ENCODE measurements at regions not wholly inside any gene's neighbourhood (a gene's known extent, or its start where the extent isn't known, plus 50 kb on each side); places are given as distances from the start of the nearest gene placed in this dataset.

GRCh38 chr3:124439603-124440002 lies 290.6 kb upstream of the UMPS start:
- H3K27me3 ChIP-seq (ENCODE audit: control insufficient read depth in 1 of 2, insufficient read depth in 2 of 2, low read length in 2 of 2): no peaks in the 10 kb centered on the region
- H3K9me3 ChIP-seq (ENCODE audit: control insufficient read depth in 2 of 2, insufficient read depth in 1 of 2, low read depth in 1 of 2, low read length in 1 of 2): no peaks in the 10 kb centered on the region
- H3K4me3 ChIP-seq (ENCODE audit: low read depth in 1 of 2, low read length in 2 of 2): no peak overlapping the region
- WGBS, 2 donors: 56 to 65% methylated on average over 1 of the region's 1 CpG
- no peak overlapping the region for H3K27ac ChIP-seq (ENCODE audit: low read depth in 2 of 2, low read length in 1 of 2)
- no peaks in the 10 kb centered on the region for H3K4me1 ChIP-seq (ENCODE audit: control insufficient read depth in 2 of 2, insufficient read depth in 2 of 2, low read length in 1 of 2)
- H3K36me3 ChIP-seq (ENCODE audit: control insufficient read depth in 2 of 2, insufficient read depth in 2 of 2, low read length in 1 of 2): no peaks in the 10 kb centered on the region

DNA sequence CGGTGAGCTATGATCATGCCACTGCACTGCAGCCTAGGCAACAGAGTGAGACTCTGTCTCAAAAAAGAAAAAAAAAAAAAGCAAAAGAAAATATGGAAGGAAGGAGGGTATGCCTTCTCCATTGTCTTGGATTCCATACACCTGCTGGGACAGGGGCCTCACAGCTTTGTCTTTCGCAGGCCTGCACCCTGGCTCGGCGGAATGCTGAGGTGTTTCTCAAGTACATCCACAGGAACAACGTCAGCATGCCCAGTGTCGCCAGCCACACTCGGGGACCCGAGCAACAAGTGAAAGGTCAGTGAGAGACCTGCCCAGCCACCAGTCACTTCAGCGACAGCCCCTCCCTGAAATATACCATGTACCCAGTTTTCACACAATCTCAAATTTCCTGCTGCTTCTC lies 288.5 kb upstream of the UMPS start:
- Histone ChIP-seq H3K4me3 (ENCODE audit: low read depth in 1 of 2, low read length in 2 of 2) (no peak overlapping the region), H3K4me1 (ENCODE audit: control insufficient read depth in 2 of 2, insufficient read depth in 2 of 2, low read length in 1 of 2) (no peaks in the 10 kb centered on the region), H3K27me3 (ENCODE audit: control insufficient read depth in 1 of 2, insufficient read depth in 2 of 2, low read length in 2 of 2) (no peaks in the 10 kb centered on the region), H3K27ac (ENCODE audit: low read depth in 2 of 2, low read length in 1 of 2) (no peak overlapping the region), H3K9me3 (ENCODE audit: control insufficient read depth in 2 of 2, insufficient read depth in 1 of 2, low read depth in 1 of 2, low read length in 1 of 2) (no peaks in the 10 kb centered on the region), H3K36me3 (ENCODE audit: control insufficient read depth in 2 of 2, insufficient read depth in 2 of 2, low read length in 1 of 2) (no peaks in the 10 kb centered on the region)
- WGBS, 2 donors: 92 to 96% methylated on average over 9 of the region's 9 CpGs

GRCh38 chr3:124442463-124442862 lies 287.8 kb upstream of the UMPS start:
- Histone ChIP-seq H3K4me1 (ENCODE audit: control insufficient read depth in 2 of 2, insufficient read depth in 2 of 2, low read length in 1 of 2) (no peaks in the 10 kb centered on the region), H3K27ac (ENCODE audit: low read depth in 2 of 2, low read length in 1 of 2) (no peak overlapping the region), H3K4me3 (ENCODE audit: low read depth in 1 of 2, low read length in 2 of 2) (no peak overlapping the region), H3K27me3 (ENCODE audit: control insufficient read depth in 1 of 2, insufficient read depth in 2 of 2, low read length in 2 of 2) (no peaks in the 10 kb centered on the region), H3K36me3 (ENCODE audit: control insufficient read depth in 2 of 2, insufficient read depth in 2 of 2, low read length in 1 of 2) (no peaks in the 10 kb centered on the region), H3K9me3 (ENCODE audit: control insufficient read depth in 2 of 2, insufficient read depth in 1 of 2, low read depth in 1 of 2, low read length in 1 of 2) (no peaks in the 10 kb centered on the region)
- 85 to 87% methylated on average over 2 of the region's 2 CpGs for WGBS, 2 donors

GRCh38 chr3:124443446-124443845 lies 286.8 kb upstream of the UMPS start:
- WGBS, 2 donors: 96 to 98% methylated on average over 1 of the region's 1 CpG

DNA sequence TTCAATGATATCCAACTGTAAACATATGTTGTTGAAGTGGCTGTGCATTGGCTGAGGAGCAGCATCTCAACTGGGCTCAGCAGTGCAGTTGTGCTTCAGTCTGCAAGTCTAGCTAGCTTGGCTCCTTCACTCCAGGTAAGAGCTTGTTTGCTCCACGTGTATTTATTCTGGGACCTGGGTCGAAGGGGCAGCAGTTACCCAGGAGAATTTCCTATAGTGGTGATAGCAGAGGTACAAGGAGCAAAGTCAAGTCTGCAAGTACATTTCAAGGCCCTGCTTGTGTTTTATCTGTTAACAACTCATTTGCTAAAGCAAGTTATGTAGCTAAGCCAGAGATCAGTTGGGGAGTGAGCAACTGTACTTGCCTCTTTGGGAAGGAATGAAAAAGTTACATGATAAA lies 286.2 kb upstream of the UMPS start:
- H3K9me3 ChIP-seq (ENCODE audit: control insufficient read depth in 2 of 2, insufficient read depth in 1 of 2, low read depth in 1 of 2, low read length in 1 of 2): no peaks in the 10 kb centered on the region
- H3K27ac ChIP-seq (ENCODE audit: low read depth in 2 of 2, low read length in 1 of 2): no peak overlapping the region
- H3K4me1 ChIP-seq (ENCODE audit: control insufficient read depth in 2 of 2, insufficient read depth in 2 of 2, low read length in 1 of 2): no peaks in the 10 kb centered on the region
- WGBS, 2 donors: 60 to 83% methylated on average over 2 of the region's 2 CpGs
- H3K27me3 ChIP-seq (ENCODE audit: control insufficient read depth in 1 of 2, insufficient read depth in 2 of 2, low read length in 2 of 2): no peaks in the 10 kb centered on the region
- no peaks in the 10 kb centered on the region for H3K36me3 ChIP-seq (ENCODE audit: control insufficient read depth in 2 of 2, insufficient read depth in 2 of 2, low read length in 1 of 2)
- no peak overlapping the region for H3K4me3 ChIP-seq (ENCODE audit: low read depth in 1 of 2, low read length in 2 of 2)

More at GRCh38 chr3:124443446-124443845, 286.8 kb upstream of the UMPS start:
- Histone ChIP-seq H3K9me3 (ENCODE audit: control insufficient read depth in 2 of 2, insufficient read depth in 1 of 2, low read depth in 1 of 2, low read length in 1 of 2) (no peaks in the 10 kb centered on the region), H3K4me1 (ENCODE audit: control insufficient read depth in 2 of 2, insufficient read depth in 2 of 2, low read length in 1 of 2) (no peaks in the 10 kb centered on the region), H3K27ac (ENCODE audit: low read depth in 2 of 2, low read length in 1 of 2) (no peak overlapping the region), H3K4me3 (ENCODE audit: low read depth in 1 of 2, low read length in 2 of 2) (no peak overlapping the region), H3K36me3 (ENCODE audit: control insufficient read depth in 2 of 2, insufficient read depth in 2 of 2, low read length in 1 of 2) (no peaks in the 10 kb centered on the region), H3K27me3 (ENCODE audit: control insufficient read depth in 1 of 2, insufficient read depth in 2 of 2, low read length in 2 of 2) (no peaks in the 10 kb centered on the region)

GRCh38 chr3:124444896-124445295 lies 285.4 kb upstream of the UMPS start:
- Histone ChIP-seq H3K9me3 (ENCODE audit: control insufficient read depth in 2 of 2, insufficient read depth in 1 of 2, low read depth in 1 of 2, low read length in 1 of 2) (no peaks in the 10 kb centered on the region), H3K27ac (ENCODE audit: low read depth in 2 of 2, low read length in 1 of 2) (no peak overlapping the region), H3K4me1 (ENCODE audit: control insufficient read depth in 2 of 2, insufficient read depth in 2 of 2, low read length in 1 of 2) (no peaks in the 10 kb centered on the region), H3K27me3 (ENCODE audit: control insufficient read depth in 1 of 2, insufficient read depth in 2 of 2, low read length in 2 of 2) (no peaks in the 10 kb centered on the region), H3K36me3 (ENCODE audit: control insufficient read depth in 2 of 2, insufficient read depth in 2 of 2, low read length in 1 of 2) (no peaks in the 10 kb centered on the region), H3K4me3 (ENCODE audit: low read depth in 1 of 2, low read length in 2 of 2) (no peak overlapping the region)
- 87 to 98% methylated on average over 3 of the region's 3 CpGs for WGBS, 2 donors

- Histone ChIP-seq H3K27ac (ENCODE audit: low read depth in 2 of 2, low read length in 1 of 2) (no peak overlapping the region), H3K27me3 (ENCODE audit: control insufficient read depth in 1 of 2, insufficient read depth in 2 of 2, low read length in 2 of 2) (no peaks in the 10 kb centered on the region), H3K36me3 (ENCODE audit: control insufficient read depth in 2 of 2, insufficient read depth in 2 of 2, low read length in 1 of 2) (no peaks in the 10 kb centered on the region), H3K4me3 (ENCODE audit: low read depth in 1 of 2, low read length in 2 of 2) (no peak overlapping the region), H3K9me3 (ENCODE audit: control insufficient read depth in 2 of 2, insufficient read depth in 1 of 2, low read depth in 1 of 2, low read length in 1 of 2) (no peaks in the 10 kb centered on the region), H3K4me1 (ENCODE audit: control insufficient read depth in 2 of 2, insufficient read depth in 2 of 2, low read length in 1 of 2) (no peaks in the 10 kb centered on the region)
- WGBS, 2 donors: 45 to 80% methylated on average over 2 of the region's 2 CpGs
These were observed 282.4 kb upstream of the UMPS start for GRCh38 chr3:124447845-124448244.

GRCh38 chr3:124448954-124449353 lies 281.3 kb upstream of the UMPS start:
- Histone ChIP-seq H3K4me1 (ENCODE audit: control insufficient read depth in 2 of 2, insufficient read depth in 2 of 2, low read length in 1 of 2) (no peaks in the 10 kb centered on the region), H3K27ac (ENCODE audit: low read depth in 2 of 2, low read length in 1 of 2) (no peak overlapping the region), H3K9me3 (ENCODE audit: control insufficient read depth in 2 of 2, insufficient read depth in 1 of 2, low read depth in 1 of 2, low read length in 1 of 2) (no peaks in the 10 kb centered on the region), H3K36me3 (ENCODE audit: control insufficient read depth in 2 of 2, insufficient read depth in 2 of 2, low read length in 1 of 2) (no peaks in the 10 kb centered on the region), H3K27me3 (ENCODE audit: control insufficient read depth in 1 of 2, insufficient read depth in 2 of 2, low read length in 2 of 2) (no peaks in the 10 kb centered on the region), H3K4me3 (ENCODE audit: low read depth in 1 of 2, low read length in 2 of 2) (no peak overlapping the region)

DNA sequence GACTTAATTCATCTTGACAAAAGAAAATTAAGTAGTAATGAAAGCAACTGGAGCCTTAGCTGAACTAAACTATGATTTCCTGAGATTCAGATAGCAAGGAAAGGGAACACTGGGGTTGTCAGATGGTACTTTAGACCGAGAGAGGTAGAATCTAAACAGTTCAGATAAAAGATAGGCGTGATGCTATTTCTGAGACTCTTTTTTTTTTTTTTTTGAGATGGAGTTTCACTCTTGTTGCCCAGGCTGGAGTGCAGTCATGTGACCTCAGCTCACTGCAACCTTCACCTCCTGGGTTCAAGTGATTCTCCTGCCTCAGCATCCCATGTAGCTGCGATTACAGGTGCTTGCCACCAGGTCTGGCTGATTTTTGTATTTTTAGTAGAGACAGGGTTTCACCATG lies 279.9 kb upstream of the UMPS start:
- no peaks in the 10 kb centered on the region for H3K4me1 ChIP-seq (ENCODE audit: control insufficient read depth in 2 of 2, insufficient read depth in 2 of 2, low read length in 1 of 2)
- H3K9me3 ChIP-seq (ENCODE audit: control insufficient read depth in 2 of 2, insufficient read depth in 1 of 2, low read depth in 1 of 2, low read length in 1 of 2): no peaks in the 10 kb centered on the region
- H3K27ac ChIP-seq (ENCODE audit: low read depth in 2 of 2, low read length in 1 of 2): no peak overlapping the region
- no peak overlapping the region for H3K4me3 ChIP-seq (ENCODE audit: low read depth in 1 of 2, low read length in 2 of 2)
- H3K36me3 ChIP-seq (ENCODE audit: control insufficient read depth in 2 of 2, insufficient read depth in 2 of 2, low read length in 1 of 2): no peaks in the 10 kb centered on the region
- H3K27me3 ChIP-seq (ENCODE audit: control insufficient read depth in 1 of 2, insufficient read depth in 2 of 2, low read length in 2 of 2): peaks cover 0 to 3% of the 10 kb centered on the region in 2 donors
- WGBS, 2 donors: 90% methylated on average over 3 of the region's 3 CpGs

GRCh38 chr3:124451630-124452317 lies 278.5 kb upstream of the UMPS start:
- Histone ChIP-seq H3K4me1 (ENCODE audit: control insufficient read depth in 2 of 2, insufficient read depth in 2 of 2, low read length in 1 of 2) (no peaks in the 10 kb centered on the region), H3K4me3 (ENCODE audit: low read depth in 1 of 2, low read length in 2 of 2) (no peak overlapping the region), H3K27me3 (ENCODE audit: control insufficient read depth in 1 of 2, insufficient read depth in 2 of 2, low read length in 2 of 2) (peaks cover 0 to 3% of the 10 kb centered on the region in 2 donors), H3K36me3 (ENCODE audit: control insufficient read depth in 2 of 2, insufficient read depth in 2 of 2, low read length in 1 of 2) (no peaks in the 10 kb centered on the region), H3K27ac (ENCODE audit: low read depth in 2 of 2, low read length in 1 of 2) (no peak overlapping the region), H3K9me3 (ENCODE audit: control insufficient read depth in 2 of 2, insufficient read depth in 1 of 2, low read depth in 1 of 2, low read length in 1 of 2) (no peaks in the 10 kb centered on the region)
- WGBS, 2 donors: 70 to 89% methylated on average over 3 of the region's 3 CpGs
